GM12878 (cell line): ENCODE measurements at regions not wholly inside any gene's neighbourhood (a gene's known extent, or its start where the extent isn't known, plus 50 kb on each side); places are given as distances from the start of the nearest gene placed in this dataset.

ENCODE experiments used
- ATAC-seq: fragments of 200-7000 bp; cut with Tn5 transposase; 3 replicates; pipeline ENCODE4 v1.9.1; 2020; ENCODE audit warnings: mild to moderate bottlenecking, moderate library complexity
- BruUV-seq: library from RNA; stranded (reverse); fragments of 400-500 nt; replicated peaks from 2 replicates; lab custom pipeline; 2021; lab: Mats Ljungman, UMichigan
- CTCF ChIA-PET: fragments of 300-600 bp; sonication (Branson Sonifier 250); formaldehyde crosslinking; extraction: SDS; loops from one replicate; lab custom pipeline; 2021; ENCODE audit warnings: inconsistent platforms; lab: Yijun Ruan, JAX
- POLR2A ChIA-PET: fragments of 350-600 bp; formaldehyde crosslinking; extraction: SDS; loops from one replicate; lab custom pipeline; 2021; ENCODE audit warnings: inconsistent platforms; lab: Charles Lee
- RAD21 ChIA-PET: fragments of 300-600 bp; sonication (Branson Sonifier 250); formaldehyde crosslinking; loops from one replicate; lab custom pipeline; 2023; ENCODE audit warnings: antibody characterized with exemption; ENCODE audit not compliant: unreplicated experiment; lab: Charles Lee
- SMC1A ChIA-PET: fragments of 300-600 bp; sonication (Branson Sonifier 250); formaldehyde crosslinking; loops from one replicate; lab custom pipeline; 2023; ENCODE audit not compliant: unreplicated experiment, uncharacterized antibody; lab: Charles Lee
- DNase-seq: peaks from one replicate; pipeline ENCODE4 v3.0.0-alpha.2; 2011; ENCODE audit warnings: low read depth, low spot score
- FAIRE-seq: peaks from 3 replicates; lab custom pipeline; 2011; peaks lifted over from hg19 to GRCh38; lab: Jason Lieb, UNC
- H2AFZ ChIP-seq: 2 replicates; pipeline ENCODE4 v1.6.0; 2011; ENCODE audit warnings: low read depth, low read length, control low read depth; ENCODE audit not compliant: control insufficient read depth
- H3K27ac ChIP-seq: 2 replicates; pipeline ENCODE4 v1.5.1; 2011; ENCODE audit warnings: control low read depth; ENCODE audit not compliant: control insufficient read depth, insufficient read depth
- H3K27me3 ChIP-seq, 2 experiments: replicated peaks in 1 of 2; 2 replicates each; pipeline versions ENCODE4 v1.6.0 to v1.6.1; 2011; ENCODE audit warnings: low read length in 1 of 2; ENCODE audit not compliant: control insufficient read depth in 2 of 2, insufficient read depth in 2 of 2
- H3K36me3 ChIP-seq, 2 experiments: 2 replicates each; pipeline ENCODE4 v1.5.1; 2011; ENCODE audit warnings: low read length in 1 of 2; ENCODE audit not compliant: control insufficient read depth in 2 of 2, insufficient read depth in 2 of 2
- H3K4me1 ChIP-seq: 2 replicates; pipeline ENCODE4 v1.6.1; 2011; ENCODE audit warnings: mild to moderate bottlenecking, low read length, moderate library complexity, mixed read lengths; ENCODE audit not compliant: control insufficient read depth, insufficient read depth
- H3K4me2 ChIP-seq: 2 replicates; pipeline ENCODE4 v1.6.0; 2011; ENCODE audit warnings: control low read depth; ENCODE audit not compliant: control insufficient read depth, insufficient read depth
- H3K4me3 ChIP-seq: fragments of 200-600 bp; sonication (generic); 2 replicates; pipeline ENCODE4 v1.5.1; 2016
- H3K79me2 ChIP-seq: 2 replicates; pipeline ENCODE4 v1.6.0; 2011; ENCODE audit warnings: low read length; ENCODE audit not compliant: control insufficient read depth, insufficient read depth
- H3K9ac ChIP-seq: 2 replicates; pipeline ENCODE4 v1.8.0; 2011; ENCODE audit warnings: low read length, control low read depth, mixed read lengths; ENCODE audit not compliant: control insufficient read depth, insufficient read depth
- H3K9me3 ChIP-seq: replicated peaks from 3 replicates; pipeline ENCODE4 v1.5.1; 2011; ENCODE audit warnings: mild to moderate bottlenecking, low read length; ENCODE audit not compliant: control insufficient read depth, insufficient read depth
- H4K20me1 ChIP-seq: 2 replicates; pipeline ENCODE4 v1.6.0; 2011; ENCODE audit not compliant: control insufficient read depth, insufficient read depth
- BRCA1 ChIP-seq: IDR thresholded peaks from 2 replicates; pipeline ENCODE4 v1.6.1; 2011; ENCODE audit warnings: low read depth, low read length, improper control_type of control experiment
- CEBPB ChIP-seq, 2 experiments: fragments of 150-350 bp in 1 of 2; IDR thresholded peaks; 2 replicates each; pipeline ENCODE4 v1.6.1; 2012 to 2014; ENCODE audit warnings: low read depth in 2 of 2, low read length in 2 of 2, borderline replicate concordance in 1 of 2, inconsistent platforms in 1 of 2
- CHD1 ChIP-seq: IDR thresholded peaks from 2 replicates; pipeline ENCODE4 v1.6.1; 2012; ENCODE audit warnings: low read depth, low read length, improper control_type of control experiment
- MEF2B ChIP-seq: fragments of 450-650 bp; IDR thresholded peaks from 2 replicates; pipeline ENCODE4 v1.6.1; 2018; ENCODE audit warnings: mild to moderate bottlenecking, moderate library complexity; ENCODE audit not compliant: partially characterized antibody, poor library complexity, severe bottlenecking
- MTA2 ChIP-seq: fragments of 450-650 bp; IDR thresholded peaks from 2 replicates; pipeline ENCODE4 v1.6.1; 2016; ENCODE audit warnings: low read depth, mild to moderate bottlenecking, moderate library complexity
- MTA3 ChIP-seq: IDR thresholded peaks from 2 replicates; pipeline ENCODE4 v1.6.1; 2012; ENCODE audit warnings: low read length, inconsistent platforms, borderline replicate concordance
- POLR2AphosphoS5 ChIP-seq: IDR thresholded peaks from 2 replicates; pipeline ENCODE4 v1.6.1; 2011; ENCODE audit warnings: mild to moderate bottlenecking, low read length, inconsistent platforms
- RUNX3 ChIP-seq: IDR thresholded peaks from 2 replicates; pipeline ENCODE4 v1.6.1; 2012; ENCODE audit warnings: low read length, inconsistent platforms
- SMC3 ChIP-seq: IDR thresholded peaks from 2 replicates; pipeline ENCODE4 v1.6.1; 2011; ENCODE audit warnings: low read length, improper control_type of control experiment, borderline replicate concordance
- USF2 ChIP-seq: IDR thresholded peaks from 2 replicates; pipeline ENCODE4 v1.6.1; 2011; ENCODE audit warnings: low read depth, low read length, improper control_type of control experiment, borderline replicate concordance
- ZBED1 ChIP-seq: IDR thresholded peaks from 2 replicates; pipeline ENCODE4 v1.6.1; 2016; ENCODE audit warnings: borderline replicate concordance
- WGBS: methylation state at CpG from one replicate; pipeline ENCODE4 v1.1.6; 2016; ENCODE audit warnings: low lambda C conversion rate; ENCODE audit not compliant: insufficient replicate concordance, insufficient coverage; ENCODE audit errors: missing lambda C conversion rate; 5-methylcytosine and 5-hydroxymethylcytosine counted together
- in situ Hi-C: fragments of 300-500 bp; cut with MboI; formaldehyde crosslinking; loops from 9 replicates; pipeline ENCODE4 v1.14.3; 2018; ENCODE audit warnings: mixed read lengths
- intact Hi-C: fragments of 100-400 bp; cut with micrococcal nuclease; formaldehyde crosslinking; loops from one replicate; pipeline ENCODE4 v1.14.2; 2022; ENCODE audit not compliant: unreplicated experiment

- no peaks in the 10 kb centered on the region for H3K36me3 ChIP-seq
- FAIRE-seq, result no peak
- H3K4me2 ChIP-seq, result no peak overlapping the region
- ChIA-PET POLR2A (no interaction called here), CTCF (interaction anchor here (0.9 kb wide), 1 partner anchor 508 kb away, joined by 3 read pairs; no protein-coding TSS in a partner anchor), SMC1A (no interaction called here), RAD21 (no interaction called here)
- no peak overlapping the region for H2AFZ ChIP-seq
- H3K79me2 ChIP-seq, result no peaks in the 10 kb centered on the region
- no peak overlapping the region for H3K4me3 ChIP-seq
- no peaks in the 10 kb centered on the region for H3K27me3 ChIP-seq
- no peak for DNase-seq
- no peak for TF ChIP-seq SMC3
- no peak for TF ChIP-seq BRCA1
- no peak for TF ChIP-seq MEF2B
- TF ChIP-seq POLR2AphosphoS5, result no peak
- no peak for TF ChIP-seq ZBED1
- TF ChIP-seq USF2, result no peak
- TF ChIP-seq MTA2, result no peak
- TF ChIP-seq CHD1, result no peak
- no peak for TF ChIP-seq RUNX3
- no peak for TF ChIP-seq CEBPB (IDR thresholded peaks at IDR 0.05; ENCODE audit: borderline replicate concordance in 1 of 2, low read depth in 2 of 2, low read length in 2 of 2)
- TF ChIP-seq MTA3, result no peak
- H3K9ac ChIP-seq, result no peak overlapping the region
- no peaks in the 10 kb centered on the region for H3K4me1 ChIP-seq
- H3K27ac ChIP-seq, result no peak overlapping the region
- 8% methylated on average over 5 of the region's 5 CpGs for WGBS
- intact Hi-C loops, result no loop called here
- no peak for ATAC-seq
- in situ Hi-C loops, result no loop called here
- H3K9me3 ChIP-seq, result no peaks in the 10 kb centered on the region
- BruUV-seq, result no TSS peak
- no peaks in the 10 kb centered on the region for H4K20me1 ChIP-seq
Observed at GRCh38 chr2:19027626-19028025, 330.8 kb downstream of the OSR1 start.
